ENCODE measurements at regions not wholly inside any gene's neighbourhood (a gene's known extent, or its start where the extent isn't known, plus 50 kb on each side); places are given as distances from the start of the nearest gene placed in this dataset.

GRCh38 chr7:17247357-17247756, 51.1 kb upstream of the AHR start:
- no peak for TF ChIP-seq CTCF (conservative IDR thresholded peaks at IDR 0.05)
- no peak overlapping the region for H3K27ac ChIP-seq

- no peak for TF ChIP-seq CTCF (conservative IDR thresholded peaks at IDR 0.05)
- H3K27ac ChIP-seq = no peak overlapping the region
These were observed 49.9 kb upstream of the AHR start for GRCh38 chr7:17248527-17248926.

Data from VCaP (cell line).